Astrocyte (in vitro differentiated cells and primary cell): ENCODE measurements at regions not wholly inside any gene's neighbourhood (a gene's known extent, or its start where the extent isn't known, plus 50 kb on each side); places are given as distances from the start of the nearest gene placed in this dataset.

Experiments
- EZH2 ChIP-seq: IDR thresholded peaks from 2 replicates; pipeline ENCODE4 v1.6.1; 2012; ENCODE audit warnings: mild to moderate bottlenecking, low read length, inconsistent platforms; ENCODE audit not compliant: insufficient read depth
- TF ChIP-seq, protein P1 (sequence below): IDR thresholded peaks from 2 replicates; pipeline ENCODE4 v1.5.1; 2011; ENCODE audit warnings: low read depth, mild to moderate bottlenecking, inconsistent platforms, low read length, moderate library complexity; ENCODE audit not compliant: insufficient read depth

DNA sequence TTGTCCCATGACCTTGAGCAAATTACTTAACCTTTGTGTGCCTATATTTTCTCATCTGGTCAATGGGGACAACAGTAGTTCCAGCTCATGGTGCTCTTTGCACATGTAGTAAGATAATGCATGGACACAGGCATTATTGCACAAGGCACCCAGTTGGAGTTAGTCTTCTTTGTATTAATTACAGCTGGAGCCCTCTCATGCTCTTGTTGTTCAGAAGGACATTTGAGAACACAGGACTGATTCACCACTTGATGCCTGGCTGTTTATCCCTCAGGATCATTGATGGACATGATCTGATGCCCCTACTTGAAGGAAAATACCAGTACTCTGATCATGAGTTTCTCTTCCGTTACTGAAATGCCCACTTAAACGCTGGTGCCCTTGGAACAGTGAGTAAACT, 1068.6 kb downstream of the NLGN4Y start:
- TF ChIP-seq, protein P1, sequence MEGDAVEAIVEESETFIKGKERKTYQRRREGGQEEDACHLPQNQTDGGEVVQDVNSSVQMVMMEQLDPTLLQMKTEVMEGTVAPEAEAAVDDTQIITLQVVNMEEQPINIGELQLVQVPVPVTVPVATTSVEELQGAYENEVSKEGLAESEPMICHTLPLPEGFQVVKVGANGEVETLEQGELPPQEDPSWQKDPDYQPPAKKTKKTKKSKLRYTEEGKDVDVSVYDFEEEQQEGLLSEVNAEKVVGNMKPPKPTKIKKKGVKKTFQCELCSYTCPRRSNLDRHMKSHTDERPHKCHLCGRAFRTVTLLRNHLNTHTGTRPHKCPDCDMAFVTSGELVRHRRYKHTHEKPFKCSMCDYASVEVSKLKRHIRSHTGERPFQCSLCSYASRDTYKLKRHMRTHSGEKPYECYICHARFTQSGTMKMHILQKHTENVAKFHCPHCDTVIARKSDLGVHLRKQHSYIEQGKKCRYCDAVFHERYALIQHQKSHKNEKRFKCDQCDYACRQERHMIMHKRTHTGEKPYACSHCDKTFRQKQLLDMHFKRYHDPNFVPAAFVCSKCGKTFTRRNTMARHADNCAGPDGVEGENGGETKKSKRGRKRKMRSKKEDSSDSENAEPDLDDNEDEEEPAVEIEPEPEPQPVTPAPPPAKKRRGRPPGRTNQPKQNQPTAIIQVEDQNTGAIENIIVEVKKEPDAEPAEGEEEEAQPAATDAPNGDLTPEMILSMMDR: no peak
- no peak for TF ChIP-seq EZH2
